GM12873 (cell line): ENCODE measurements at regions not wholly inside any gene's neighbourhood (a gene's known extent, or its start where the extent isn't known, plus 50 kb on each side); places are given as distances from the start of the nearest gene placed in this dataset.

Experiments used
- TF ChIP-seq, protein P1 (sequence below): IDR thresholded peaks from 2 replicates; pipeline ENCODE4 v1.5.1; 2012; ENCODE audit warnings: low read depth, mild to moderate bottlenecking, moderate library complexity, low read length, control low read depth; ENCODE audit not compliant: insufficient read depth; ENCODE audit errors: missing control alignments

DNA sequence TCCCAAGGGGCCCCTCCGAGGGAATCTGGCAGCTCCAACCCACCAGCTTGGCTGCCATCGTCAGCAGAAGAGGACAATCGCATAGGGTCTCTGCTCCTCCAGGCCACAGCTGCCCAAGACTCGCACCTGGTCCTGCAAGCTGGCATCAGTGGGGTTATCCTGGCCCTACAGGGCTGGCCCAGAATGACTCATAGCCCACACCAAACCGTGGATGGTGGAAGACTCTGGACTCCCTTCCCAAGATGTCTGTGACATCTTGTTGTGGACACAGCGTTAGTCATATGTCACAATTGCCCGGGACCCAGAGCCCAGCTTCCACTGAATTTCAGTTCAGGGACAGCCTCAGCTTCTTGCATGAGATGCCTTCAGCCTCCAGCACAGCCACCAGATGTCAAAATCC lies 91.5 kb upstream of the CUX1 start:
- TF ChIP-seq, protein P1, sequence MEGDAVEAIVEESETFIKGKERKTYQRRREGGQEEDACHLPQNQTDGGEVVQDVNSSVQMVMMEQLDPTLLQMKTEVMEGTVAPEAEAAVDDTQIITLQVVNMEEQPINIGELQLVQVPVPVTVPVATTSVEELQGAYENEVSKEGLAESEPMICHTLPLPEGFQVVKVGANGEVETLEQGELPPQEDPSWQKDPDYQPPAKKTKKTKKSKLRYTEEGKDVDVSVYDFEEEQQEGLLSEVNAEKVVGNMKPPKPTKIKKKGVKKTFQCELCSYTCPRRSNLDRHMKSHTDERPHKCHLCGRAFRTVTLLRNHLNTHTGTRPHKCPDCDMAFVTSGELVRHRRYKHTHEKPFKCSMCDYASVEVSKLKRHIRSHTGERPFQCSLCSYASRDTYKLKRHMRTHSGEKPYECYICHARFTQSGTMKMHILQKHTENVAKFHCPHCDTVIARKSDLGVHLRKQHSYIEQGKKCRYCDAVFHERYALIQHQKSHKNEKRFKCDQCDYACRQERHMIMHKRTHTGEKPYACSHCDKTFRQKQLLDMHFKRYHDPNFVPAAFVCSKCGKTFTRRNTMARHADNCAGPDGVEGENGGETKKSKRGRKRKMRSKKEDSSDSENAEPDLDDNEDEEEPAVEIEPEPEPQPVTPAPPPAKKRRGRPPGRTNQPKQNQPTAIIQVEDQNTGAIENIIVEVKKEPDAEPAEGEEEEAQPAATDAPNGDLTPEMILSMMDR = no peak

DNA sequence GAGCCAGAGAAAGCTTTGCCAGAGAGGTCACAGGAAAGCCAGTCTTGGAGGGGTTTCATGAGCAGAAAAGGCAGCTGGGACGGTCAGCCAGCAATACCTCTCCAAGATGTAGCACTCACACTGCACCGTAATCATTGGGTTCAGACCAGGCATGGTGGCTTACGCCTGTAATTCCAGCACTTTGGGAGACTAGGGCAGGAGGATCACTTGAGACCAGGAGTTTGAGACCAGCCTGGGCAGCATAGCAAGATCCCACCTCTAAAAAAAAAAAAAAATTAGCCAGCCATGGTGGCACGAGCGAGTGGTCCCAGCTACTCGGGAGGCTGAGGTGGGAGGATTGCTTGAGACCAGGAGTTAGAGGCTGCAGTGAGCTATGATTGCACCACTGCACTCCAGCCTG lies 90.2 kb upstream of the CUX1 start:
- TF ChIP-seq, protein P1 = no peak

DNA sequence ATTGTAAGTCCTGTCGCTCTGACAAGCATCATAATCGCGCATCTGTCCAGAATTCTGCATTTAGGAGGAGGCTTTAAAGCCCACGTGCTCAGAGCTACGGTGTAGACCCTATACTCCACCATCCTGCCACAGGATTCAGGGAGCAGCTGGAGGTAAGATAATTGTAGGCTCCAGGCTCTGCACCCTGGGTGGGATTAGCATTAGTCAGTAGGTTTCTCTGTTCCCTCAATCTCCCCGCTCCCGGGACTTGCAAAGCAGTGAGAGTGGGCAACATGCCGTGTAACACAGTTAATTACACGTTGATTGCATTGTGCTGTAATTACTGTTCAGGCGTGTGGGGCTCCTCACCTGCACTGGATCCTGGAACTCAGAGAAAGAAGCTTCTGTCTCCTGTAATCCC lies 89.3 kb upstream of the CUX1 start:
- TF ChIP-seq, protein P1 = no peak

- TF ChIP-seq, protein P1 = no peak
Measured at GRCh38 chr7:101729241-101729883, 88.1 kb upstream of the CUX1 start.

DNA sequence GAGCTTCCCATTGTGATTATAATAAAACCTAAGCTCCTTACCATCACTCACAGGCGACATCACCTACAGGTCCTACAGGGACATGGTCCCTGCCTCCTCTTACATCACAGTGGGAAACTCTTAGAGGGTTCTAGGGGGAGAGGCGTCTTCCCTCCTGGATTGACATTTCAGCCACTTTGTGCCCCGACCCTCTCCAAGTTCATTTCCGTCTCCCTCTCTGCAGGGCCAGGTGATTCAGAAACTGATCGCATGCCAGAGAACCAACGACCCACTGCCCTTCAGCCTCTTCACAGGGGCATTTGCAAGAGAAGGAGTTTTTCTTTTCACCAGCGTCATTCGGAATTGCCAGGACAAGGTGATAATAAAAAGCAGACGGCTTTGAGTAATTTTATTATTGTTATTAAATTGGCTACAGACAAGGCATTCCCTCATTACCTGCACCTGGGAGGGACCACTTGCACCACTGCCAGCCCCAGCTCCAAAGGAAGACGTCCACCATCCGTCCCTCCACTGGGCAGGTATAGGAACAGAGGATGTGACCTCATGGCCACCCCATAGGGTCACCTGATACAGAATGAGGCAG lies 85.8 kb upstream of the CUX1 start:
- TF ChIP-seq, protein P1 = no peak

DNA sequence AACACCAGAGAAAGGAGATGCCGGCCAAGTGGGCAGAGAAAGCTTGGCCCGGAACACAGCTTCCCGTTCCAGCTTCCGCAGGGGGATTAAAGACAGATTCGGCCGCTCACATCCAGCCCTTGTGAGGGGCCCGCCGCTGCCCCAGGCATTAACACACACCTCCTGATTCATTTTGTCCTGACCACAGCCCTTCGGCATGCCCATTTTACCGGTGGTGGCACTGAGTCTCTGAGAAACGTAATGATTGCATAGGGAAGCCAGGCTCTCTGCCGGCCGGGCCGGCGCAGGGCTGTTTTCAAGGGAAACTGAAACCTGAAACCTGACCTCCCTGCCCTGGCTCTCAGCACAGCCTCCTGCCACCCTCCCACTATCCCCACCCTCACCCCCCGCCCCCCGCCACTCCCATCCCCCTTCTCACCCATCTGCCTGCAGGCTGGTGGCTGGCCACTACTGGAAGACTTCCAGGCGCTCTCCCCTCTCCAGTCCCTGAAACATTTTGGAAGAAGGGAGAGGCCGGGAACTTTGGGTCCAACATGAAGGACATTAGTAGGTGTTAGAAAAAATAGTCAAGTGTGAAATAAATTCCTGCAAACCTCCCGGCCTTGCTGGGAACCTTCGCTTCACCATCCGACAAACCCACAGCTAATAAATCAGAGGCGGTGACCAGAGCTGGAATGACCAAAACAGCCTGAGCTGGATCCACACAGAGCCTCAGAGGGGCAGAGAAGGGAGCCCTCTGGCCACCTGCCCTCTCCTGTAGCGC lies 83.5 kb upstream of the CUX1 start:
- TF ChIP-seq, protein P1 = no peak

- TF ChIP-seq, protein P1 = no peak
Measured at GRCh38 chr7:101736084-101736483, 81.3 kb upstream of the CUX1 start.
